ENCODE measurements at regions not wholly inside any gene's neighbourhood (a gene's known extent, or its start where the extent isn't known, plus 50 kb on each side); places are given as distances from the start of the nearest gene placed in this dataset.

GRCh38 chr2:195606179-195606578, 50.8 kb upstream of the SLC39A10 start:
- ChIA-PET CTCF (ENCODE audit: low intra/inter-chr PET ratio, low total read pairs) (no interaction called here), POLR2A (no interaction called here)
- Histone ChIP-seq H4K20me1 (ENCODE audit: insufficient read depth, low read length) (no peaks in the 10 kb centered on the region), H3K9me3 (ENCODE audit: low read length) (no peaks in the 10 kb centered on the region), H3K4me3 (replicated peaks in 1 of 3; ENCODE audit: insufficient read depth in 1 of 3, low read depth in 2 of 3, low read length in 3 of 3) (no peak overlapping the region), H3K9ac (ENCODE audit: insufficient read depth, low read depth, low read length) (no peak overlapping the region), H3K79me2 (ENCODE audit: insufficient read depth, low read length) (no peaks in the 10 kb centered on the region), H3K27me3 (ENCODE audit: control insufficient read depth in 1 of 2, insufficient read depth in 2 of 2, low read length in 2 of 2) (no peaks in the 10 kb centered on the region; a peak in 1 of 5 replicates), H2AFZ (ENCODE audit: low read length) (no peak overlapping the region), H3K36me3 (replicated peaks in 1 of 2; ENCODE audit: control insufficient read depth in 1 of 2, insufficient read depth in 2 of 2, low read length in 2 of 2) (no peaks in the 10 kb centered on the region), H3K4me2 (ENCODE audit: low read depth, low read length) (no peak overlapping the region), H3K4me1 (ENCODE audit: insufficient read depth, low read length) (no peaks in the 10 kb centered on the region), H3K27ac (ENCODE audit: extremely low read length, insufficient read depth, low read length) (no peak overlapping the region)
- TF ChIP-seq ZSCAN20 (CRISPR knock-in tag; IDR thresholded peaks at IDR 0.05; ENCODE audit: borderline replicate concordance) (no peak), ESRRA (CRISPR knock-in tag; IDR thresholded peaks at IDR 0.05; ENCODE audit: low read depth) (no peak), GRHL1 (CRISPR knock-in tag; conservative IDR thresholded peaks at IDR 0.05) (no peak), FIP1L1 (IDR thresholded peaks at IDR 0.05; ENCODE audit: borderline replicate concordance, insufficient read depth, low read depth, low read length) (no peak), RXRA (CRISPR knock-in tag; IDR thresholded peaks at IDR 0.05) (no peak), TRIM22 (IDR thresholded peaks at IDR 0.05) (no peak), HNRNPL (IDR thresholded peaks at IDR 0.05; ENCODE audit: low read depth, low read length) (no peak)
- intact Hi-C loops (cut with micrococcal nuclease; ENCODE audit: unreplicated experiment): no loop called here
- BruUV-seq (replicated peaks): no TSS peak
- FAIRE-seq (no peak), ATAC-seq (no peak), DNase-seq (ENCODE audit: low spot score) (no peak)
- in situ Hi-C loops (cut with HindIII; ENCODE audit: extremely low pct_ligation_motif_present, low pct_unique_long_range_greater_than_20kb): no loop called here
